ENCODE measurements at regions not wholly inside any gene's neighbourhood (a gene's known extent, or its start where the extent isn't known, plus 50 kb on each side); places are given as distances from the start of the nearest gene placed in this dataset.

- TF ChIP-seq JUN (CRISPR knock-in tag; IDR thresholded peaks at IDR 0.05) (no peak), CTCF (IDR thresholded peaks at IDR 0.05) (no peak), CREB1 (CRISPR knock-in tag; IDR thresholded peaks at IDR 0.05) (no peak), ATF6 (CRISPR knock-in tag; IDR thresholded peaks at IDR 0.05) (no peak), CBFB (CRISPR knock-in tag; IDR thresholded peaks at IDR 0.05; ENCODE audit: low read depth) (no peak), IRF2 (CRISPR knock-in tag; IDR thresholded peaks at IDR 0.05; ENCODE audit: borderline replicate concordance, low read depth) (no peak), HMGXB4 (CRISPR knock-in tag; IDR thresholded peaks at IDR 0.05) (no peak)
These were observed 891.6 kb downstream of the VRK1 start for GRCh38 chr14:97688631-97689336.

Measured in WTC11 (cell line).